ENCODE measurements at regions not wholly inside any gene's neighbourhood (a gene's known extent, or its start where the extent isn't known, plus 50 kb on each side); places are given as distances from the start of the nearest gene placed in this dataset.

- Histone ChIP-seq H3K9me3 (ENCODE audit: insufficient read depth, low read depth, low read length) (no peaks in the 10 kb centered on the region), H3K27ac (ENCODE audit: low read length) (no peak overlapping the region), H3K27me3 (ENCODE audit: insufficient read depth, low read length) (no peaks in the 10 kb centered on the region), H3K4me1 (ENCODE audit: insufficient read depth, low read length) (no peaks in the 10 kb centered on the region), H3K4me3 (ENCODE audit: low read length) (no peak overlapping the region), H3K36me3 (ENCODE audit: insufficient read depth, low read depth, low read length) (no peaks in the 10 kb centered on the region), H3K9ac (ENCODE audit: low read depth, low read length) (no peak overlapping the region)
These were observed 289.3 kb downstream of the RPRM start for GRCh38 chr2:153189091-153189888.

GRCh38 chr2:153179808-153180207 is 298.8 kb downstream of the RPRM start:
- H3K4me1 ChIP-seq (ENCODE audit: insufficient read depth, low read length) = no peaks in the 10 kb centered on the region

GRCh38 chr2:153169609-153170008 is 309.0 kb downstream of the RPRM start:
- Histone ChIP-seq H3K9me3 (ENCODE audit: insufficient read depth, low read depth, low read length) (no peaks in the 10 kb centered on the region), H3K9ac (ENCODE audit: low read depth, low read length) (no peak overlapping the region), H3K27me3 (ENCODE audit: insufficient read depth, low read length) (no peaks in the 10 kb centered on the region), H3K4me1 (ENCODE audit: insufficient read depth, low read length) (no peaks in the 10 kb centered on the region), H3K4me3 (ENCODE audit: low read length) (no peak overlapping the region), H3K27ac (ENCODE audit: low read length) (no peak overlapping the region), H3K36me3 (ENCODE audit: insufficient read depth, low read depth, low read length) (no peaks in the 10 kb centered on the region)

More at GRCh38 chr2:153179808-153180207, 298.8 kb downstream of the RPRM start:
- Histone ChIP-seq H3K9ac (ENCODE audit: low read depth, low read length) (no peak overlapping the region), H3K27me3 (ENCODE audit: insufficient read depth, low read length) (no peaks in the 10 kb centered on the region), H3K9me3 (ENCODE audit: insufficient read depth, low read depth, low read length) (no peaks in the 10 kb centered on the region), H3K27ac (ENCODE audit: low read length) (no peak overlapping the region), H3K36me3 (ENCODE audit: insufficient read depth, low read depth, low read length) (no peaks in the 10 kb centered on the region), H3K4me3 (ENCODE audit: low read length) (no peak overlapping the region)

GRCh38 chr2:153165021-153165420 is 313.5 kb downstream of the RPRM start:
- H3K4me1 ChIP-seq (ENCODE audit: insufficient read depth, low read length) = no peaks in the 10 kb centered on the region
- H3K27ac ChIP-seq (ENCODE audit: low read length) = no peak overlapping the region
- no peaks in the 10 kb centered on the region for H3K36me3 ChIP-seq (ENCODE audit: insufficient read depth, low read depth, low read length)
- H3K27me3 ChIP-seq (ENCODE audit: insufficient read depth, low read length) = no peaks in the 10 kb centered on the region
- no peak overlapping the region for H3K9ac ChIP-seq (ENCODE audit: low read depth, low read length)
- no peaks in the 10 kb centered on the region for H3K9me3 ChIP-seq (ENCODE audit: insufficient read depth, low read depth, low read length)
- H3K4me3 ChIP-seq (ENCODE audit: low read length) = no peak overlapping the region

- Histone ChIP-seq H3K36me3 (ENCODE audit: insufficient read depth, low read depth, low read length) (no peaks in the 10 kb centered on the region), H3K27ac (ENCODE audit: low read length) (no peak overlapping the region), H3K4me3 (ENCODE audit: low read length) (no peak overlapping the region), H3K9me3 (ENCODE audit: insufficient read depth, low read depth, low read length) (no peaks in the 10 kb centered on the region), H3K9ac (ENCODE audit: low read depth, low read length) (no peak overlapping the region), H3K27me3 (ENCODE audit: insufficient read depth, low read length) (no peaks in the 10 kb centered on the region), H3K4me1 (ENCODE audit: insufficient read depth, low read length) (no peaks in the 10 kb centered on the region)
These were observed 315.5 kb downstream of the RPRM start for GRCh38 chr2:153163055-153163454.

GRCh38 chr2:153156743-153157142 is 321.8 kb downstream of the RPRM start:
- no peaks in the 10 kb centered on the region for H3K27me3 ChIP-seq (ENCODE audit: insufficient read depth, low read length)
- H3K27ac ChIP-seq (ENCODE audit: low read length) = no peak overlapping the region
- no peaks in the 10 kb centered on the region for H3K4me1 ChIP-seq (ENCODE audit: insufficient read depth, low read length)
- no peak overlapping the region for H3K9ac ChIP-seq (ENCODE audit: low read depth, low read length)
- H3K9me3 ChIP-seq (ENCODE audit: insufficient read depth, low read depth, low read length) = no peaks in the 10 kb centered on the region
- no peaks in the 10 kb centered on the region for H3K36me3 ChIP-seq (ENCODE audit: insufficient read depth, low read depth, low read length)
- H3K4me3 ChIP-seq (ENCODE audit: low read length) = no peak overlapping the region

- H3K4me3 ChIP-seq (ENCODE audit: low read length) = no peak overlapping the region
- no peak overlapping the region for H3K27ac ChIP-seq (ENCODE audit: low read length)
- no peaks in the 10 kb centered on the region for H3K4me1 ChIP-seq (ENCODE audit: insufficient read depth, low read length)
- H3K36me3 ChIP-seq (ENCODE audit: insufficient read depth, low read depth, low read length) = no peaks in the 10 kb centered on the region
- H3K9ac ChIP-seq (ENCODE audit: low read depth, low read length) = no peak overlapping the region
- H3K9me3 ChIP-seq (ENCODE audit: insufficient read depth, low read depth, low read length) = no peaks in the 10 kb centered on the region
- no peaks in the 10 kb centered on the region for H3K27me3 ChIP-seq (ENCODE audit: insufficient read depth, low read length)
These were observed 326.5 kb downstream of the RPRM start for GRCh38 chr2:153152036-153152435.

GRCh38 chr2:153145470-153145978 is 333.0 kb downstream of the RPRM start:
- no peak overlapping the region for H3K4me3 ChIP-seq (ENCODE audit: low read length)
- no peaks in the 10 kb centered on the region for H3K27me3 ChIP-seq (ENCODE audit: insufficient read depth, low read length)
- H3K36me3 ChIP-seq (ENCODE audit: insufficient read depth, low read depth, low read length) = no peaks in the 10 kb centered on the region
- no peak overlapping the region for H3K9ac ChIP-seq (ENCODE audit: low read depth, low read length)
- H3K4me1 ChIP-seq (ENCODE audit: insufficient read depth, low read length) = no peaks in the 10 kb centered on the region; the same call in 1 of the 2 replicates
- no peak overlapping the region for H3K27ac ChIP-seq (ENCODE audit: low read length)
- H3K9me3 ChIP-seq (ENCODE audit: insufficient read depth, low read depth, low read length) = no peaks in the 10 kb centered on the region

GRCh38 chr2:153143540-153143939 is 335.0 kb downstream of the RPRM start:
- Histone ChIP-seq H3K27me3 (ENCODE audit: insufficient read depth, low read length) (no peaks in the 10 kb centered on the region), H3K9ac (ENCODE audit: low read depth, low read length) (no peak overlapping the region), H3K9me3 (ENCODE audit: insufficient read depth, low read depth, low read length) (no peaks in the 10 kb centered on the region), H3K36me3 (ENCODE audit: insufficient read depth, low read depth, low read length) (no peaks in the 10 kb centered on the region), H3K27ac (ENCODE audit: low read length) (no peak overlapping the region), H3K4me3 (ENCODE audit: low read length) (no peak overlapping the region), H3K4me1 (ENCODE audit: insufficient read depth, low read length) (no peaks in the 10 kb centered on the region; the same call in 1 of the 2 replicates)

GRCh38 chr2:153140498-153140897 is 338.1 kb downstream of the RPRM start:
- Histone ChIP-seq H3K27ac (ENCODE audit: low read length) (no peak overlapping the region), H3K36me3 (ENCODE audit: insufficient read depth, low read depth, low read length) (no peaks in the 10 kb centered on the region), H3K9ac (ENCODE audit: low read depth, low read length) (no peak overlapping the region), H3K4me3 (ENCODE audit: low read length) (no peak overlapping the region), H3K4me1 (ENCODE audit: insufficient read depth, low read length) (no peaks in the 10 kb centered on the region; the same call in 1 of the 2 replicates), H3K9me3 (ENCODE audit: insufficient read depth, low read depth, low read length) (no peaks in the 10 kb centered on the region), H3K27me3 (ENCODE audit: insufficient read depth, low read length) (no peaks in the 10 kb centered on the region)

GRCh38 chr2:153138651-153139375 is 339.7 kb downstream of the RPRM start:
- no peaks in the 10 kb centered on the region for H3K36me3 ChIP-seq (ENCODE audit: insufficient read depth, low read depth, low read length)
- H3K27ac ChIP-seq (ENCODE audit: low read length) = no peak overlapping the region
- no peaks in the 10 kb centered on the region for H3K9me3 ChIP-seq (ENCODE audit: insufficient read depth, low read depth, low read length)
- H3K9ac ChIP-seq (ENCODE audit: low read depth, low read length) = no peak overlapping the region
- H3K4me1 ChIP-seq (ENCODE audit: insufficient read depth, low read length) = no peaks in the 10 kb centered on the region; the same call in 1 of the 2 replicates
- no peak overlapping the region for H3K4me3 ChIP-seq (ENCODE audit: low read length)
- no peaks in the 10 kb centered on the region for H3K27me3 ChIP-seq (ENCODE audit: insufficient read depth, low read length)

GRCh38 chr2:153136216-153136615 is 342.3 kb downstream of the RPRM start:
- Histone ChIP-seq H3K9me3 (ENCODE audit: insufficient read depth, low read depth, low read length) (no peaks in the 10 kb centered on the region), H3K27ac (ENCODE audit: low read length) (no peak overlapping the region), H3K27me3 (ENCODE audit: insufficient read depth, low read length) (no peaks in the 10 kb centered on the region), H3K4me1 (ENCODE audit: insufficient read depth, low read length) (no peaks in the 10 kb centered on the region; the same call in 1 of the 2 replicates), H3K36me3 (ENCODE audit: insufficient read depth, low read depth, low read length) (no peaks in the 10 kb centered on the region), H3K9ac (ENCODE audit: low read depth, low read length) (no peak overlapping the region), H3K4me3 (ENCODE audit: low read length) (no peak overlapping the region)
